Glutamatergic neuron (in vitro differentiated cells): ENCODE measurements at regions not wholly inside any gene's neighbourhood (a gene's known extent, or its start where the extent isn't known, plus 50 kb on each side); places are given as distances from the start of the nearest gene placed in this dataset.

Source experiments
- DNase-seq: peaks from one replicate; pipeline ENCODE4 v3.0.0; 2022
- H3K27ac Mint-ChIP-seq: one replicate; pipeline ENCODE4 v1.8.0; 2020; ENCODE audit warnings: mild to moderate bottlenecking, mixed read lengths, inconsistent platforms; ENCODE audit not compliant: unreplicated experiment
- H3K27me3 Mint-ChIP-seq: one replicate; pipeline ENCODE4 v1.8.0; 2020; ENCODE audit warnings: mild to moderate bottlenecking, moderate library complexity, mixed read lengths, inconsistent platforms; ENCODE audit not compliant: unreplicated experiment
- H3K36me3 Mint-ChIP-seq: one replicate; pipeline ENCODE4 v1.8.0; 2020; ENCODE audit warnings: mild to moderate bottlenecking, mixed read lengths, inconsistent platforms; ENCODE audit not compliant: unreplicated experiment
- H3K4me1 Mint-ChIP-seq: one replicate; pipeline ENCODE4 v1.8.0; 2020; ENCODE audit warnings: mild to moderate bottlenecking, low read depth, mixed read lengths, inconsistent platforms; ENCODE audit not compliant: unreplicated experiment
- H3K4me3 Mint-ChIP-seq: one replicate; pipeline ENCODE4 v1.8.0; 2020; ENCODE audit warnings: mild to moderate bottlenecking, mixed read lengths, inconsistent platforms; ENCODE audit not compliant: unreplicated experiment
- H3K9me3 Mint-ChIP-seq: one replicate; pipeline ENCODE4 v1.8.0; 2020; ENCODE audit warnings: mild to moderate bottlenecking, moderate library complexity, mixed read lengths, inconsistent platforms; ENCODE audit not compliant: unreplicated experiment
- CTCF ChIP-seq: fragments of 200-600 bp; sonication (generic); IDR thresholded peaks from one replicate; pipeline ENCODE4 v1.5.0; 2021; ENCODE audit not compliant: partially characterized antibody, unreplicated experiment

GRCh38 chr9:75628952-75629351 is 261.5 kb upstream of the PCSK5 start:
- TF ChIP-seq CTCF = no peak
- Mint-ChIP-seq H3K4me3 (no peak overlapping the region), H3K4me1 (peaks cover 2% of the 10 kb centered on the region), H3K27me3 (no peaks in the 10 kb centered on the region), H3K9me3 (no peaks in the 10 kb centered on the region), H3K36me3 (no peaks in the 10 kb centered on the region), H3K27ac (no peak overlapping the region)
- DNase-seq = no peak

- Mint-ChIP-seq H3K9me3 (no peaks in the 10 kb centered on the region), H3K4me3 (no peak overlapping the region), H3K4me1 (peaks cover 2% of the 10 kb centered on the region), H3K36me3 (no peaks in the 10 kb centered on the region), H3K27me3 (no peaks in the 10 kb centered on the region), H3K27ac (no peak overlapping the region)
- no peak for DNase-seq
- no peak for TF ChIP-seq CTCF
Observed at GRCh38 chr9:75633451-75634057, 256.9 kb upstream of the PCSK5 start.

GRCh38 chr9:75636427-75637045 is 253.9 kb upstream of the PCSK5 start:
- Mint-ChIP-seq H3K4me3 (no peak overlapping the region), H3K36me3 (no peaks in the 10 kb centered on the region), H3K27me3 (no peaks in the 10 kb centered on the region), H3K9me3 (no peaks in the 10 kb centered on the region), H3K4me1 (peaks cover 5% of the 10 kb centered on the region), H3K27ac (no peak overlapping the region)
- DNase-seq = no peak
- TF ChIP-seq CTCF = no peak

GRCh38 chr9:75639971-75640610 is 250.4 kb upstream of the PCSK5 start:
- H3K4me1 Mint-ChIP-seq = peaks cover 3% of the 10 kb centered on the region
- H3K36me3 Mint-ChIP-seq = no peaks in the 10 kb centered on the region
- H3K27me3 Mint-ChIP-seq = no peaks in the 10 kb centered on the region
- no peak overlapping the region for H3K27ac Mint-ChIP-seq
- H3K9me3 Mint-ChIP-seq = no peaks in the 10 kb centered on the region
- DNase-seq = no peak
- no peak overlapping the region for H3K4me3 Mint-ChIP-seq
- TF ChIP-seq CTCF = no peak

GRCh38 chr9:75642522-75642921 is 248.0 kb upstream of the PCSK5 start:
- H3K9me3 Mint-ChIP-seq = no peaks in the 10 kb centered on the region
- no peaks in the 10 kb centered on the region for H3K36me3 Mint-ChIP-seq
- no peak overlapping the region for H3K4me3 Mint-ChIP-seq
- TF ChIP-seq CTCF = no peak
- no peak for DNase-seq
- no peaks in the 10 kb centered on the region for H3K27me3 Mint-ChIP-seq
- no peak overlapping the region for H3K27ac Mint-ChIP-seq
- H3K4me1 Mint-ChIP-seq = peaks cover 3% of the 10 kb centered on the region
